ENCODE measurements at regions not wholly inside any gene's neighbourhood (a gene's known extent, or its start where the extent isn't known, plus 50 kb on each side); places are given as distances from the start of the nearest gene placed in this dataset.

GRCh38 chr10:31158011-31158658 is 126.5 kb upstream of the ZNF438 start:
- TF ChIP-seq POLR2A (IDR thresholded peaks at IDR 0.05) (no peak), CTCF (IDR thresholded peaks at IDR 0.05) (no peak), EP300 (IDR thresholded peaks at IDR 0.05) (no peak)

Measured in sigmoid colon (tissue), 4 donors.